Progenitor cell of endocrine pancreas (in vitro differentiated cells): ENCODE measurements at regions not wholly inside any gene's neighbourhood (a gene's known extent, or its start where the extent isn't known, plus 50 kb on each side); places are given as distances from the start of the nearest gene placed in this dataset.

Experiments
- DNase-seq: peaks from one replicate; pipeline ENCODE4 v3.0.0; 2021; ENCODE audit warnings: low spot score; ENCODE audit not compliant: unreplicated experiment
- H3K27ac Mint-ChIP-seq: 2 replicates; pipeline ENCODE4 v1.8.0; 2021; ENCODE audit warnings: mild to moderate bottlenecking, moderate library complexity, mixed read lengths
- H3K27me3 Mint-ChIP-seq: 2 replicates; pipeline ENCODE4 v1.8.0; 2021; ENCODE audit warnings: mixed read lengths
- H3K36me3 Mint-ChIP-seq: 2 replicates; pipeline ENCODE4 v1.8.0; 2022; ENCODE audit warnings: mixed read lengths; ENCODE audit not compliant: insufficient read depth
- H3K4me1 Mint-ChIP-seq: 2 replicates; pipeline ENCODE4 v1.8.0; 2021; ENCODE audit warnings: low read depth, mixed read lengths
- H3K4me3 Mint-ChIP-seq: 2 replicates; pipeline ENCODE4 v1.8.0; 2021; ENCODE audit warnings: low read depth, mild to moderate bottlenecking, moderate library complexity, mixed read lengths
- H3K9me3 Mint-ChIP-seq: 2 replicates; pipeline ENCODE4 v1.8.0; 2021; ENCODE audit warnings: low read depth, mixed read lengths
- TF ChIP-seq, protein P1 (sequence below): fragments of 200-600 bp; sonication (generic); IDR thresholded peaks from one replicate; pipeline ENCODE4 v1.5.0; 2021; ENCODE audit warnings: antibody characterized with exemption, mild to moderate bottlenecking; ENCODE audit not compliant: unreplicated experiment

DNA sequence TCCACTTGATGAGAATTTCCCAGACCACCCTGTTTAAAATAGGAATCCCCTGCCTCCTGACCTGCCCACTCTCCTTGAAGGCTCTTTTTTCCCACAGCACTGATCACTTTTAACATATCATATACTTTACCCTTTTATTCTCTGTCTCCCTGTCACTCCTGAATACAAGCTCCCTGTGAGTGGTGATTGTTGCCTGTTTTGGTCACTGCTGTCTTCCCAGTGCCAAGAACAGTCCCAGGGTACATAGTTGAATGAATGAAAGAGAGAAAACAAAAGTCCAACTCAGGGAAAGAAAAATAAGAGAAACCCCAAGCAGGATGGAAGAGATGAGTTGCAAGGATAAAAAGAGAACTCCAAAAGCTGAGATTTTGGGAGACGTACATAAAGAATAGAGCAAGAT is 500.3 kb upstream of the LMCD1 start:
- no peaks in the 10 kb centered on the region for H3K9me3 Mint-ChIP-seq
- peaks cover 18% of the 10 kb centered on the region for H3K27me3 Mint-ChIP-seq
- H3K36me3 Mint-ChIP-seq = no peaks in the 10 kb centered on the region
- TF ChIP-seq, protein P1, sequence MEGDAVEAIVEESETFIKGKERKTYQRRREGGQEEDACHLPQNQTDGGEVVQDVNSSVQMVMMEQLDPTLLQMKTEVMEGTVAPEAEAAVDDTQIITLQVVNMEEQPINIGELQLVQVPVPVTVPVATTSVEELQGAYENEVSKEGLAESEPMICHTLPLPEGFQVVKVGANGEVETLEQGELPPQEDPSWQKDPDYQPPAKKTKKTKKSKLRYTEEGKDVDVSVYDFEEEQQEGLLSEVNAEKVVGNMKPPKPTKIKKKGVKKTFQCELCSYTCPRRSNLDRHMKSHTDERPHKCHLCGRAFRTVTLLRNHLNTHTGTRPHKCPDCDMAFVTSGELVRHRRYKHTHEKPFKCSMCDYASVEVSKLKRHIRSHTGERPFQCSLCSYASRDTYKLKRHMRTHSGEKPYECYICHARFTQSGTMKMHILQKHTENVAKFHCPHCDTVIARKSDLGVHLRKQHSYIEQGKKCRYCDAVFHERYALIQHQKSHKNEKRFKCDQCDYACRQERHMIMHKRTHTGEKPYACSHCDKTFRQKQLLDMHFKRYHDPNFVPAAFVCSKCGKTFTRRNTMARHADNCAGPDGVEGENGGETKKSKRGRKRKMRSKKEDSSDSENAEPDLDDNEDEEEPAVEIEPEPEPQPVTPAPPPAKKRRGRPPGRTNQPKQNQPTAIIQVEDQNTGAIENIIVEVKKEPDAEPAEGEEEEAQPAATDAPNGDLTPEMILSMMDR = no peak
- H3K4me3 Mint-ChIP-seq = no peak overlapping the region
- no peak for DNase-seq
- H3K4me1 Mint-ChIP-seq = peaks cover 5% of the 10 kb centered on the region
- peak overlapping the region; percentile 7 for H3K27ac Mint-ChIP-seq

DNA sequence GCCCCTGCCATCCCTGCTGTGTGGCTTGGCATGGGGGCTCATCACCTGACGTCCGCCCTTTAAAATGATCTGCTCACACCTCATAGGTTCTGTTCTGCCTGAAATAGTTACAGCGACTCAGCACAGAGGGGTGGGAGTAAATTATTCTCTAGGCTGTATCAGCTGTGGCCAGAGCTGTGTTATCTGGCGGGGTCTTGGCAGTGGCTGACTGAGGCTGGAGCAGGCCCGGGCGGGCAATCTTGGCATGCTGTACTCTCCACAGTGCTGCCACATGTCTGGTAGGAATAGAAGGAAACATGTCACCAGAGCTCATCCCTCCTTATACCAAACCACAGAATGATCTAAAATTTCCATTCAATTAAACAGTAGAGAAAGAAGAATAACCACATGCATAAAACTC is 499.9 kb upstream of the LMCD1 start:
- Mint-ChIP-seq H3K36me3 (no peaks in the 10 kb centered on the region), H3K4me3 (no peak overlapping the region), H3K4me1 (peaks cover 5% of the 10 kb centered on the region), H3K27ac (no peak overlapping the region), H3K9me3 (no peaks in the 10 kb centered on the region), H3K27me3 (peaks cover 18% of the 10 kb centered on the region)
- no peak for DNase-seq
- TF ChIP-seq, protein P1 = no peak

DNA sequence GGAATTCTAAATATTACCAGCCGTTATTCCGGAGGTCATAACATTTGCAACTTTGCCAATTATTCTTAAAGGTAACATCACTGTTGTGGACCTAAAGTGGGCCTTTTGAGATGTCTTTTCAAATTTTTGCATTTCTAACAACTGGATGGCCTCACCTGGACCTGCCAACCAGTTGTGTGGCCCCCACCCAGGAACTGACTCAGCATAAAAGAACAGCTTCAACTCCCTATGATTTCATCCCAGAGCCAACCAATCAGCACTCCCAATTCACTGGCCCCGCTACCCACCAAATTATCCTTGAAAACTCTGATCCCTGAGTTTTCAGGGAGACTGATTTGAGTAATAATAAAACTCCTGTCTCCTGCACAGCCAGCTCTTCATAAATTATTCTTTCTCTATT is 489.7 kb upstream of the LMCD1 start:
- Mint-ChIP-seq H3K36me3 (no peaks in the 10 kb centered on the region), H3K27ac (no peak overlapping the region), H3K27me3 (no peaks in the 10 kb centered on the region), H3K4me3 (no peak overlapping the region), H3K9me3 (peaks cover 7% of the 10 kb centered on the region), H3K4me1 (peaks cover 11% of the 10 kb centered on the region)
- no peak for DNase-seq
- TF ChIP-seq, protein P1 = no peak

DNA sequence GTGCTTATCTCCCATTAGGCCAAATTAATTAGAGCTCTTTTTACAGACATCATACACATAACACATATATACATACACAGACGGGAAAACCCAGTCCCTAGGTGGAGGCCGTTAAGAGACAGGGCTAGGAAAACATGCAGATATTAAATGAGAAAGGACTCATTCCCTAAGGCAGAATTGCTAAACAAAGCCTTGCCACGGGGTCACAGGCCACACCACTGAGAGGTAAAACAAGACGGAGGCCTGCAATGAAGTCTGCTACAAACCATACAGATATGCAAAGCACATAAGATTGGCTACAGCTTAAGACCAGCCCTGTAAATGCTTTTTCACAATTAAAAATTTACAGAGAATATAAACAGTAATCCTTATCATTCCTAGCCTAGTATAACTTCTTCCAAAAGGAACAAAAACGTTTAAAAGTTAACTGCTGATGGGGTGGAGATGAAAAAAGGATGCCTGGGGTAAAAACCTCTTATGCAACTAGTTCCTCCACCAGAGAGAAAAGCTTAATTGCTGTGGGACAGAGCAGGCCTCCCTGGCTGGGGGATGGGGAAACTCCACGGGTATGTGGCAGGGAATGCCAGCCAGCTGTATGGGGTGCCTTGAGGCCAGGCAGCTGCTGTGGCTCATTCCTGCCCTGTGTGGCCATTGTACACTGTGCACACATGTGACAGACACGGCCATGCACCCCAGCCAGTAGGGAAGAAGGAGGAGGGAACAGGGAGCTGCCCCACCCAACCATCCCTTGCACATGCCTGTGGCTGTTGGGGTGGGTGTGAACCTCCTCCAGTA is 481.4 kb upstream of the LMCD1 start:
- TF ChIP-seq, protein P1 = no peak
- no peak for DNase-seq
- peaks cover 2% of the 10 kb centered on the region for H3K4me1 Mint-ChIP-seq
- peaks cover 25% of the 10 kb centered on the region for H3K9me3 Mint-ChIP-seq
- no peak overlapping the region for H3K27ac Mint-ChIP-seq
- H3K4me3 Mint-ChIP-seq = no peak overlapping the region
- H3K27me3 Mint-ChIP-seq = no peaks in the 10 kb centered on the region
- H3K36me3 Mint-ChIP-seq = no peaks in the 10 kb centered on the region

DNA sequence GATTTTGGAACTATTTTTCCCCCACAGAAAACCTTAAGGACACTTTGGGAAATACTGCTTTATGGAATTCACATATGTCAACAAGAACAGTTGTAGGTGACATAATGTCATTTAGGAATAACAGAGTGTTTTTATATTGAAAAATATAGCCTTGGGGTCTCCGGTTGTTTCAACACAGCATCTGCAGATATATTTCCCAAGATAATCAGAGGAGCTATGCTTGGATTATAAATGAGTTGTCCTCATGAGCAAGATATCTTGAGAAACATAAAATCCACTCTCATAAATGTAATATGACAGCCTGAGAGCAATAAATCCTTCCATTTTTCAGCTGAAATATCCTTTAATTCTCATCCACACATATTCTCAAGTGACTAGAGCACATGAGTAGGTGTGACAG is 473.7 kb upstream of the LMCD1 start:
- peaks cover 22% of the 10 kb centered on the region for H3K9me3 Mint-ChIP-seq
- no peaks in the 10 kb centered on the region for H3K36me3 Mint-ChIP-seq
- H3K27me3 Mint-ChIP-seq = no peaks in the 10 kb centered on the region
- no peak overlapping the region for H3K27ac Mint-ChIP-seq
- H3K4me1 Mint-ChIP-seq = no peaks in the 10 kb centered on the region
- no peak for DNase-seq
- H3K4me3 Mint-ChIP-seq = no peak overlapping the region
- TF ChIP-seq, protein P1 = no peak
